Neural progenitor cell (in vitro differentiated cells): ENCODE measurements at regions not wholly inside any gene's neighbourhood (a gene's known extent, or its start where the extent isn't known, plus 50 kb on each side); places are given as distances from the start of the nearest gene placed in this dataset.

ENCODE experiments used
- DNase-seq: peaks from one replicate; pipeline ENCODE4 v3.0.0-alpha.2; 2016; ENCODE audit warnings: low spot score
- H2AFZ ChIP-seq: fragments of 200-600 bp; sonication (generic); replicated peaks from 2 replicates; pipeline ENCODE4 v1.6.1; 2016; ENCODE audit warnings: antibody characterized with exemption
- H3F3A ChIP-seq: fragments of 200-600 bp; sonication (generic); 2 replicates; pipeline ENCODE4 v1.6.1; 2016; ENCODE audit warnings: antibody characterized with exemption, low read depth
- H3K27ac ChIP-seq: fragments of 200-600 bp; sonication (generic); 2 replicates; pipeline ENCODE4 v1.5.1; 2016; ENCODE audit warnings: mild to moderate bottlenecking
- H3K27me3 ChIP-seq: fragments of 200-600 bp; sonication (generic); 2 replicates; pipeline ENCODE4 v1.6.1; 2016; ENCODE audit warnings: mild to moderate bottlenecking, moderate library complexity
- H3K36me3 ChIP-seq: fragments of 200-600 bp; sonication (generic); 2 replicates; pipeline ENCODE4 v1.5.1; 2016
- H3K4me1 ChIP-seq: fragments of 200-600 bp; sonication (generic); 2 replicates; pipeline ENCODE4 v1.6.1; 2016; ENCODE audit warnings: mixed run types
- H3K4me2 ChIP-seq: fragments of 200-600 bp; sonication (generic); 2 replicates; pipeline ENCODE4 v1.6.1; 2016
- H3K4me3 ChIP-seq: fragments of 200-600 bp; sonication (generic); 2 replicates; pipeline ENCODE4 v1.5.1; 2016
- H3K79me2 ChIP-seq: fragments of 200-600 bp; sonication (generic); 2 replicates; pipeline ENCODE4 v1.6.1; 2016; ENCODE audit warnings: low read depth
- H3K9ac ChIP-seq: fragments of 200-600 bp; sonication (generic); 2 replicates; pipeline ENCODE4 v1.6.1; 2016
- H3K9me3 ChIP-seq: fragments of 200-600 bp; sonication (generic); 2 replicates; pipeline ENCODE4 v1.5.1; 2016; ENCODE audit warnings: low read depth
- H4K20me1 ChIP-seq: fragments of 200-600 bp; sonication (generic); 2 replicates; pipeline ENCODE4 v1.6.1; 2016; ENCODE audit warnings: low read depth
- H3K27ac Mint-ChIP-seq: 3 replicates; pipeline ENCODE4 v1.8.0; 2021; ENCODE audit warnings: mixed read lengths
- H3K27me3 Mint-ChIP-seq: 2 replicates; pipeline ENCODE4 v1.8.0; 2022; ENCODE audit warnings: low read depth, mild to moderate bottlenecking, inconsistent platforms, moderate library complexity, mixed read lengths; ENCODE audit not compliant: insufficient read depth
- H3K36me3 Mint-ChIP-seq: 3 replicates; pipeline ENCODE4 v1.8.0; 2021; ENCODE audit warnings: mixed read lengths
- H3K4me1 Mint-ChIP-seq: 3 replicates; pipeline ENCODE4 v1.8.0; 2021; ENCODE audit warnings: mixed read lengths
- H3K4me3 Mint-ChIP-seq: 3 replicates; pipeline ENCODE4 v1.8.0; 2021; ENCODE audit warnings: mild to moderate bottlenecking, moderate library complexity, mixed read lengths
- H3K9me3 Mint-ChIP-seq: 3 replicates; pipeline ENCODE4 v1.8.0; 2020; ENCODE audit warnings: mixed read lengths
- CTCF ChIP-seq: fragments of 200-600 bp; sonication (generic); IDR thresholded peaks from 2 replicates; pipeline ENCODE4 v1.5.1; 2017; ENCODE audit warnings: antibody characterized with exemption, mild to moderate bottlenecking
- EZH2 ChIP-seq: fragments of 200-600 bp; sonication (generic); IDR thresholded peaks from 2 replicates; pipeline ENCODE4 v1.6.1; 2017; ENCODE audit warnings: antibody characterized with exemption, mild to moderate bottlenecking, moderate library complexity
- EZH2phosphoT487 ChIP-seq: fragments of 200-600 bp; sonication (generic); IDR thresholded peaks from 2 replicates; pipeline ENCODE4 v1.6.1; 2017; ENCODE audit warnings: antibody characterized with exemption

- Histone ChIP-seq H3K9ac (no peak overlapping the region), H3K36me3 (no peaks in the 10 kb centered on the region), H4K20me1 (no peaks in the 10 kb centered on the region), H3K4me2 (no peak overlapping the region), H3K9me3 (no peaks in the 10 kb centered on the region), H3K27me3 (no peaks in the 10 kb centered on the region), H3F3A (no peaks in the 10 kb centered on the region), H3K4me1 (peaks cover 20% of the 10 kb centered on the region), H3K4me3 (no peak overlapping the region), H2AFZ (peak overlapping the region; percentile 66), H3K27ac (no peak overlapping the region), H3K79me2 (no peaks in the 10 kb centered on the region)
- no peak for TF ChIP-seq CTCF
- no peak for TF ChIP-seq EZH2
- no peak for TF ChIP-seq EZH2phosphoT487
- no peaks in the 10 kb centered on the region for H3K9me3 Mint-ChIP-seq
- H3K36me3 Mint-ChIP-seq, result no peaks in the 10 kb centered on the region
- no peak for DNase-seq
- H3K4me3 Mint-ChIP-seq, result no peak overlapping the region
- peaks cover 28% of the 10 kb centered on the region for H3K27me3 Mint-ChIP-seq
- H3K4me1 Mint-ChIP-seq, result peaks cover 65% of the 10 kb centered on the region
- H3K27ac Mint-ChIP-seq, result peak overlapping the region; percentile 48
Observed at GRCh38 chr17:77881545-77881944, 77.0 kb upstream of the TNRC6C start.

- H3K4me1 ChIP-seq, result peaks cover 20% of the 10 kb centered on the region
- no peaks in the 10 kb centered on the region for H3K27me3 ChIP-seq
- H3K4me1 Mint-ChIP-seq, result peaks cover 68% of the 10 kb centered on the region
- H3K79me2 ChIP-seq, result no peaks in the 10 kb centered on the region
- no peaks in the 10 kb centered on the region for H3K9me3 ChIP-seq
- no peak overlapping the region for H2AFZ ChIP-seq
- H3K4me3 ChIP-seq, result no peak overlapping the region
- no peak overlapping the region for H3K4me2 ChIP-seq
- TF ChIP-seq EZH2, result no peak
- no peak for TF ChIP-seq EZH2phosphoT487
- TF ChIP-seq CTCF, result no peak
- H3K27me3 Mint-ChIP-seq, result peaks cover 32% of the 10 kb centered on the region
- no peaks in the 10 kb centered on the region for H3F3A ChIP-seq
- no peak overlapping the region for H3K27ac ChIP-seq
- no peak for DNase-seq
- no peak overlapping the region for H3K4me3 Mint-ChIP-seq
- H3K36me3 ChIP-seq, result no peaks in the 10 kb centered on the region
- no peak overlapping the region for H3K9ac ChIP-seq
- H4K20me1 ChIP-seq, result no peaks in the 10 kb centered on the region
- H3K9me3 Mint-ChIP-seq, result no peaks in the 10 kb centered on the region
- H3K27ac Mint-ChIP-seq, result peak overlapping the region; percentile 48
- H3K36me3 Mint-ChIP-seq, result no peaks in the 10 kb centered on the region
Observed at GRCh38 chr17:77882040-77882439, 76.5 kb upstream of the TNRC6C start.

GRCh38 chr17:77882481-77883212, 75.9 kb upstream of the TNRC6C start:
- Mint-ChIP-seq H3K27ac (peak overlapping the region; percentile 48), H3K9me3 (no peaks in the 10 kb centered on the region), H3K36me3 (no peaks in the 10 kb centered on the region), H3K4me3 (no peak overlapping the region), H3K4me1 (peaks cover 68% of the 10 kb centered on the region), H3K27me3 (peaks cover 32% of the 10 kb centered on the region)
- Histone ChIP-seq H3K27me3 (no peaks in the 10 kb centered on the region), H3K9ac (no peak overlapping the region), H3K4me3 (no peak overlapping the region), H3K27ac (no peak overlapping the region), H2AFZ (no peak overlapping the region), H3F3A (no peaks in the 10 kb centered on the region), H3K36me3 (no peaks in the 10 kb centered on the region), H3K79me2 (no peaks in the 10 kb centered on the region), H3K4me1 (peaks cover 25% of the 10 kb centered on the region), H3K4me2 (no peak overlapping the region), H3K9me3 (no peaks in the 10 kb centered on the region), H4K20me1 (no peaks in the 10 kb centered on the region)
- TF ChIP-seq EZH2, result no peak
- TF ChIP-seq EZH2phosphoT487, result no peak
- no peak for TF ChIP-seq CTCF
- no peak for DNase-seq
